RWPE2 (cell line): ENCODE measurements at regions not wholly inside any gene's neighbourhood (a gene's known extent, or its start where the extent isn't known, plus 50 kb on each side); places are given as distances from the start of the nearest gene placed in this dataset.

Source experiments
- ATAC-seq: fragments of 200-7000 bp; cut with Tn5 transposase; 3 replicates; pipeline ENCODE4 v1.9.1; 2021; ENCODE audit warnings: low read depth
- DNase-seq: peaks from one replicate; pipeline ENCODE4 v3.0.0-alpha.2; 2020; ENCODE audit warnings: low spot score
- H3K27ac ChIP-seq: fragments of 450-650 bp; 2 replicates; pipeline ENCODE4 v1.5.1; 2017; ENCODE audit warnings: mild to moderate bottlenecking; ENCODE audit not compliant: poor library complexity, severe bottlenecking
- H3K27me3 ChIP-seq: fragments of 250-450 bp; sonication (Bioruptor Pico); 2 replicates; pipeline ENCODE4 v1.5.1; 2021; ENCODE audit warnings: mild to moderate bottlenecking, moderate library complexity; ENCODE audit not compliant: insufficient read depth, poor library complexity, severe bottlenecking
- H3K36me3 ChIP-seq: fragments of 250-450 bp; sonication (Bioruptor Pico); 2 replicates; pipeline ENCODE4 v1.5.1; 2020; ENCODE audit warnings: low read depth, mild to moderate bottlenecking, moderate library complexity
- H3K4me1 ChIP-seq: fragments of 250-450 bp; sonication (Bioruptor Pico); 2 replicates; pipeline ENCODE4 v1.5.1; 2021; ENCODE audit warnings: mild to moderate bottlenecking, moderate library complexity; ENCODE audit not compliant: insufficient read depth, poor library complexity, severe bottlenecking
- H3K4me3 ChIP-seq: fragments of 250-450 bp; sonication (Bioruptor Pico); 2 replicates; pipeline ENCODE4 v1.5.1; 2021; ENCODE audit warnings: mild to moderate bottlenecking, moderate library complexity; ENCODE audit not compliant: severe bottlenecking
- H3K9me3 ChIP-seq: fragments of 250-450 bp; sonication (Bioruptor Pico); 2 replicates; pipeline ENCODE4 v1.5.1; 2021; ENCODE audit warnings: mild to moderate bottlenecking, moderate library complexity; ENCODE audit not compliant: severe bottlenecking
- TF ChIP-seq, protein P1 (sequence below): fragments of 450-650 bp; IDR thresholded peaks from one replicate; pipeline ENCODE4 v1.5.1; 2017; ENCODE audit warnings: mild to moderate bottlenecking, moderate library complexity; ENCODE audit not compliant: poor library complexity, severe bottlenecking

DNA sequence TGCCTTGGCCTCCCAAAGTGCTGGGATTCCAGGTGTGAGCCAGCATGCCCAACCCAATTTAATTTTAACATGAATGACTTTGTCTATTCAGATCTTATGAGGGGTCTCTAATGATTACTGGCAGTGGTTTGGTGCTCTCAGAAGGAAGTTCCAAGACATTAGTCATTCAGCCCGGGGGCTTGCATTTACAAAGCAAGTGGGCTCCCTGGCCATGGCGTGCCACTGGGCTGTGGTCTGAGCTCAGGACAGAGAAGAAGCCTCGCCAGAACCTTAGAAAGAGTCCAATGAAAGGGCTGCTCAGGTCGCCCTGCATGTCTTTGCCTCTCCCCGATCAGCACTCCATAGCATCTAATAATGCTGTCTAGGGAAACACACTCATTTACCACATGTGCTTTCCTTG, 182.6 kb upstream of the CHAC2 start:
- DNase-seq (no peak), ATAC-seq (no peak)
- Histone ChIP-seq H3K9me3 (no peaks in the 10 kb centered on the region), H3K36me3 (no peaks in the 10 kb centered on the region), H3K27me3 (no peaks in the 10 kb centered on the region), H3K4me1 (peaks cover 5% of the 10 kb centered on the region), H3K27ac (no peak overlapping the region), H3K4me3 (no peak overlapping the region)
- TF ChIP-seq, protein P1, sequence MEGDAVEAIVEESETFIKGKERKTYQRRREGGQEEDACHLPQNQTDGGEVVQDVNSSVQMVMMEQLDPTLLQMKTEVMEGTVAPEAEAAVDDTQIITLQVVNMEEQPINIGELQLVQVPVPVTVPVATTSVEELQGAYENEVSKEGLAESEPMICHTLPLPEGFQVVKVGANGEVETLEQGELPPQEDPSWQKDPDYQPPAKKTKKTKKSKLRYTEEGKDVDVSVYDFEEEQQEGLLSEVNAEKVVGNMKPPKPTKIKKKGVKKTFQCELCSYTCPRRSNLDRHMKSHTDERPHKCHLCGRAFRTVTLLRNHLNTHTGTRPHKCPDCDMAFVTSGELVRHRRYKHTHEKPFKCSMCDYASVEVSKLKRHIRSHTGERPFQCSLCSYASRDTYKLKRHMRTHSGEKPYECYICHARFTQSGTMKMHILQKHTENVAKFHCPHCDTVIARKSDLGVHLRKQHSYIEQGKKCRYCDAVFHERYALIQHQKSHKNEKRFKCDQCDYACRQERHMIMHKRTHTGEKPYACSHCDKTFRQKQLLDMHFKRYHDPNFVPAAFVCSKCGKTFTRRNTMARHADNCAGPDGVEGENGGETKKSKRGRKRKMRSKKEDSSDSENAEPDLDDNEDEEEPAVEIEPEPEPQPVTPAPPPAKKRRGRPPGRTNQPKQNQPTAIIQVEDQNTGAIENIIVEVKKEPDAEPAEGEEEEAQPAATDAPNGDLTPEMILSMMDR = no peak

DNA sequence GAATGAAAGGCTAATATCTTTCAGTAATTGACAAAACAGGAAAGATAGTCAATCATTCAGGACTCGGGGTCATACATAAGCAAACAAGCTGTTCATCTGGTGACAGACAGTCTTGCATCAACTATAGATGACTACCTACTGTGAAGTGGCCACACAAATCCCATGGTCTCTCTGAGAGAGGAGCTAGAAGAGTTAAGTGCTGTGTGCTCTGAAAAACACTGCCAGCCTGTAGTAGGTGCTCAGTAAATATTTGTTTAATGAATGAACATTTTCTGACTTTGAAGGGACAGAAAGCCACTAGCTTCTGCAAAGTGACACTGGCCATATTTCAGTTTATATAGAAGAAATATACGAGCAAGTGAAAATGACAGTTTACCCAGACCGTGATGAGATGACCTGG, 184.0 kb upstream of the CHAC2 start:
- Histone ChIP-seq H3K27ac (no peak overlapping the region), H3K4me3 (no peak overlapping the region), H3K4me1 (peaks cover 5% of the 10 kb centered on the region), H3K36me3 (no peaks in the 10 kb centered on the region), H3K27me3 (no peaks in the 10 kb centered on the region), H3K9me3 (no peaks in the 10 kb centered on the region)
- DNase-seq (no peak), ATAC-seq (no peak)
- TF ChIP-seq, protein P1 = no peak

DNA sequence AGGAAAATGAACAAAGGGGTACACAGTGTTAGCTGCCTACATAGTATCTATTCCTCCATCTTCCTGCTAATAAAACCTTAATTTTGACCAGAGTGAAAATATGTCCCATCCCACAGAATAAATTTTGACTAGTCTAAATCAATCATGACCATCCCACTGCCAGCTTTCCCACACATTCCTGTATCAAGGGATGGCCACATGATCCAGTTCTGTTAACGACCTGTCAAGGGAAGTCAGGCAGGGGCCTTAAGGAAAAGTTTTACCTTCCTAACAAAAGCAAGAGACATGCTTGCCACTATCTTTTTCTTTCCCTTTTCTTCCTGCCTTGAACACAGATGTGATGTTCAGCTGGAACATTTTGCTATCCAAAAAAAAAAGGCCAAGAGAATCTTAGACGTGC, 185.0 kb upstream of the CHAC2 start:
- ATAC-seq (no peak), DNase-seq (no peak)
- Histone ChIP-seq H3K9me3 (no peaks in the 10 kb centered on the region), H3K27me3 (no peaks in the 10 kb centered on the region), H3K27ac (no peak overlapping the region), H3K4me3 (no peak overlapping the region), H3K4me1 (peaks cover 5% of the 10 kb centered on the region), H3K36me3 (no peaks in the 10 kb centered on the region)
- TF ChIP-seq, protein P1 = no peak

DNA sequence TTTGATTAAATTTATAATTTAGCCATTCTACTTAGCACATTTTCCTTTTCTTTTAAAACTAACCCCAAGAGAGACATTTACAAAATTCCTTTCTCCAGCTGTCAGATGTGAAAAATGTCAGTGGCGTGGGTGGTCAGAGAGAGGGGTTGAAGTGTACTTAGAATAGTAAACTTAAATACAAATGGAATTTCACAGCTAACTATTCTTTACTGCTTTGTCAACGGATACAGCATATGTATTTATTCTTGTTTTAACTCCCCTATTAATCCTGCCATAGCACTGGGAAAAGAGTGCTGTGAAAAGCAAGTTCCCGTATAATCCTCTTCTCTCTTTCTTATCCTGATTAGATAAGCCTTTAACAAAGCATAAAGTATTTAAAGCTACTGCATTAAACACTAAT, 191.4 kb upstream of the CHAC2 start:
- H3K9me3 ChIP-seq = no peaks in the 10 kb centered on the region
- no peaks in the 10 kb centered on the region for H3K36me3 ChIP-seq
- DNase-seq (no peak), ATAC-seq (no peak)
- H3K27me3 ChIP-seq = no peaks in the 10 kb centered on the region
- TF ChIP-seq, protein P1 = no peak
- H3K4me1 ChIP-seq = no peaks in the 10 kb centered on the region
- H3K27ac ChIP-seq = no peak overlapping the region
- H3K4me3 ChIP-seq = no peak overlapping the region

DNA sequence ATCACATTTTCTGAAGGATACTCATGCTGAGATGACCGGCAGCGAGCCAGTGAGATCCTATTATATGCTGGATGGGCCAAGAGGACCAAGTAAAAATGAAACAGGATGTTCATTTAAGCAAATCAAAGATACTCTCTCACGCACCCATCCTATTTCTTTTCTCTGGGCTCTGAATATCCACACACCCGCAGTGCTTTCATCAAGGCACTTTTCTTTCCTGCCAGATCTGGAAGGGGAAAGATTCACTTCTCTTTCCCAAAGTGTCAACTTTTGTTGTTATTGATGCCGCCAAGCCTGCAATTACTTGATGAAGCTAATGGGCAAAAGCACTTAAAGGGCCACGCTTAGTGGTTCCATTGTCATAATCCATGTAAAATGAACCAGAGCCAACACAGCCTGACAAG, 191.9 kb upstream of the CHAC2 start:
- H3K4me1 ChIP-seq = no peaks in the 10 kb centered on the region
- TF ChIP-seq, protein P1 = no peak
- DNase-seq = no peak
- H3K27ac ChIP-seq = no peak overlapping the region
- H3K27me3 ChIP-seq = no peaks in the 10 kb centered on the region
- no peaks in the 10 kb centered on the region for H3K36me3 ChIP-seq
- ATAC-seq = no peak
- H3K9me3 ChIP-seq = no peaks in the 10 kb centered on the region
- no peak overlapping the region for H3K4me3 ChIP-seq
